OCI-LY3 (cell line): ENCODE measurements at regions not wholly inside any gene's neighbourhood (a gene's known extent, or its start where the extent isn't known, plus 50 kb on each side); places are given as distances from the start of the nearest gene placed in this dataset.

Experiments used
- CTCF ChIP-seq: fragments of 200-600, 300-600 bp; sonication (generic); IDR thresholded peaks from 2 replicates; pipeline ENCODE4 v1.5.1; 2014; ENCODE audit warnings: antibody characterized with exemption, low read length, low read depth
- EZH2phosphoT487 ChIP-seq: fragments of 200-600 bp; shearing (Covaris generic); IDR thresholded peaks from 2 replicates; pipeline ENCODE4 v1.6.1; 2018; ENCODE audit warnings: antibody characterized with exemption, mixed run types, low read depth

- TF ChIP-seq EZH2phosphoT487 (no peak), CTCF (no peak)
These were observed 335.8 kb upstream of the GOLIM4 start for GRCh38 chr3:168431491-168431890.
